GM12872 (cell line): ENCODE measurements at regions not wholly inside any gene's neighbourhood (a gene's known extent, or its start where the extent isn't known, plus 50 kb on each side); places are given as distances from the start of the nearest gene placed in this dataset.

ENCODE experiments used
- CTCF ChIP-seq: IDR thresholded peaks from 3 replicates; pipeline ENCODE4 v1.5.1; 2011; ENCODE audit warnings: low read depth, mild to moderate bottlenecking, low read length, moderate library complexity; ENCODE audit not compliant: insufficient read depth

- no peak for TF ChIP-seq CTCF
Observed at GRCh38 chr1:22383526-22384294, 67.9 kb upstream of the ZBTB40 start.

GRCh38 chr1:22385537-22385936 is 66.1 kb upstream of the ZBTB40 start:
- no peak for TF ChIP-seq CTCF

- no peak for TF ChIP-seq CTCF
Observed at GRCh38 chr1:22386774-22387173, 64.9 kb upstream of the ZBTB40 start.

GRCh38 chr1:22387919-22388580 is 63.6 kb upstream of the ZBTB40 start:
- TF ChIP-seq CTCF, result no peak

GRCh38 chr1:22388671-22389450 is 62.8 kb upstream of the ZBTB40 start:
- no peak for TF ChIP-seq CTCF

- TF ChIP-seq CTCF, result no peak
Observed at GRCh38 chr1:22393587-22393986, 58.1 kb upstream of the ZBTB40 start.
